Breast epithelium (tissue), 4 donors: ENCODE measurements at regions not wholly inside any gene's neighbourhood (a gene's known extent, or its start where the extent isn't known, plus 50 kb on each side); places are given as distances from the start of the nearest gene placed in this dataset.

Source experiments
- DNase-seq, 2 donors: peaks; one replicate each; pipeline ENCODE4 v3.0.0-alpha.2; 2019; ENCODE audit warnings: low spot score in 2 of 2
- H3K27ac ChIP-seq, 2 donors: fragments of 200-600 bp; sonication (generic) in 1 of 2; one replicate each; pipeline ENCODE4 v1.5.1; 2016 to 2019; ENCODE audit warnings: mild to moderate bottlenecking in 1 of 2
- H3K27me3 ChIP-seq, 2 donors: fragments of 200-600 bp; sonication (generic) in 1 of 2; one replicate each; pipeline versions ENCODE4 v1.5.1 to v1.6.0; 2017 to 2019; ENCODE audit warnings: control low read depth in 1 of 2, mild to moderate bottlenecking in 1 of 2
- H3K36me3 ChIP-seq: fragments of 200-600 bp; one replicate; pipeline ENCODE4 v1.5.1; 2019
- H3K4me1 ChIP-seq, 2 donors: fragments of 200-600 bp; sonication (generic); one replicate each; pipeline ENCODE4 v1.5.1; 2016 to 2019; ENCODE audit warnings: control low read depth in 1 of 2
- H3K4me3 ChIP-seq, 3 donors: fragments of 200-600 bp; sonication (generic); 1 replicate in 2 of 3; 2 replicates in 1 of 3; pipeline ENCODE4 v1.5.1; 2016 to 2019; ENCODE audit warnings: mild to moderate bottlenecking in 3 of 3, moderate library complexity in 2 of 3
- H3K9me3 ChIP-seq, 2 donors: fragments of 200-600 bp; sonication (generic) in 1 of 2; one replicate each; pipeline ENCODE4 v1.5.1; 2016 to 2019; ENCODE audit warnings: control low read depth in 1 of 2
- CTCF ChIP-seq, 3 donors: fragments of 450-650 bp; IDR thresholded peaks; one replicate each; pipeline ENCODE4 v1.5.1; 2016 to 2017; ENCODE audit warnings: antibody characterized with exemption in 3 of 3, mild to moderate bottlenecking in 3 of 3, moderate library complexity in 3 of 3
- POLR2A ChIP-seq: fragments of 450-650 bp; IDR thresholded peaks from one replicate; pipeline ENCODE4 v1.6.1; 2016; ENCODE audit warnings: antibody characterized with exemption, mild to moderate bottlenecking, moderate library complexity
- POLR2AphosphoS5 ChIP-seq, 3 donors: sonication (generic); formaldehyde crosslinking; IDR thresholded peaks; one replicate each; pipeline ENCODE4 v1.6.1; 2017; ENCODE audit warnings: antibody characterized with exemption in 3 of 3
- intact Hi-C: fragments of 100-400 bp; cut with DNase I; formaldehyde crosslinking; loops from one replicate; pipeline ENCODE4 v1.15.1; 2023; ENCODE audit warnings: low total_unique reads

GRCh38 chr4:14835288-14835687 is 167.0 kb upstream of the CPEB2 start:
- no peak overlapping the region for H3K27ac ChIP-seq
- no peak overlapping the region for H3K4me3 ChIP-seq
- TF ChIP-seq POLR2A (no peak), POLR2AphosphoS5 (IDR thresholded peaks at IDR 0.05) (no peak), CTCF (IDR thresholded peaks at IDR 0.05) (no peak)
- intact Hi-C loops: no loop called here
- H3K9me3 ChIP-seq: no peaks in the 10 kb centered on the region
- H3K27me3 ChIP-seq: no peaks in the 10 kb centered on the region
- no peaks in the 10 kb centered on the region for H3K36me3 ChIP-seq
- peaks cover 0 to 4% of the 10 kb centered on the region in 2 donors for H3K4me1 ChIP-seq
- DNase-seq: no peak

GRCh38 chr4:14835708-14836425 is 166.4 kb upstream of the CPEB2 start:
- H3K27me3 ChIP-seq: no peaks in the 10 kb centered on the region

GRCh38 chr4:14837860-14838259 is 164.4 kb upstream of the CPEB2 start:
- Histone ChIP-seq H3K9me3 (no peaks in the 10 kb centered on the region), H3K36me3 (no peaks in the 10 kb centered on the region), H3K4me1 (no peaks in the 10 kb centered on the region), H3K27me3 (no peaks in the 10 kb centered on the region), H3K27ac (no peak overlapping the region), H3K4me3 (no peak overlapping the region)
- intact Hi-C loops: no loop called here
- DNase-seq: peak in 1 of 2 donors; percentile 18
- TF ChIP-seq POLR2AphosphoS5 (IDR thresholded peaks at IDR 0.05) (no peak), CTCF (IDR thresholded peaks at IDR 0.05) (no peak), POLR2A (no peak)

More at GRCh38 chr4:14835708-14836425, 166.4 kb upstream of the CPEB2 start:
- Histone ChIP-seq H3K4me1 (peaks cover 0 to 4% of the 10 kb centered on the region in 2 donors), H3K9me3 (no peaks in the 10 kb centered on the region), H3K36me3 (no peaks in the 10 kb centered on the region), H3K4me3 (no peak overlapping the region), H3K27ac (no peak overlapping the region)
- TF ChIP-seq POLR2A (no peak), CTCF (IDR thresholded peaks at IDR 0.05) (no peak), POLR2AphosphoS5 (IDR thresholded peaks at IDR 0.05) (no peak)
- no peak for DNase-seq
- intact Hi-C loops: no loop called here

- no peak overlapping the region for H3K4me3 ChIP-seq
These were observed 160.2 kb upstream of the CPEB2 start for GRCh38 chr4:14841801-14842768.

More at GRCh38 chr4:14841801-14842768, 160.2 kb upstream of the CPEB2 start:
- Histone ChIP-seq H3K9me3 (no peaks in the 10 kb centered on the region), H3K27me3 (no peaks in the 10 kb centered on the region), H3K36me3 (no peaks in the 10 kb centered on the region), H3K4me1 (no peaks in the 10 kb centered on the region), H3K27ac (no peak overlapping the region)
- intact Hi-C loops: no loop called here
- DNase-seq: no peak
- no peak for TF ChIP-seq POLR2AphosphoS5 (IDR thresholded peaks at IDR 0.05)
- TF ChIP-seq POLR2A: no peak
- no peak for TF ChIP-seq CTCF (IDR thresholded peaks at IDR 0.05)
